Stimulated activated CD4-positive, alpha-beta T cell treated with anti-CD3 and anti-CD28 coated beads, Interleukin-1b, Interleukin-23, amount 100 ng/mL, for 1 hour (primary cell): ENCODE measurements at regions not wholly inside any gene's neighbourhood (a gene's known extent, or its start where the extent isn't known, plus 50 kb on each side); places are given as distances from the start of the nearest gene placed in this dataset.

Experiments used
- DNase-seq, 2 donors: peaks; one replicate each; pipeline ENCODE4 v3.0.0-alpha.2; 2020; ENCODE audit warnings: low read depth in 2 of 2

GRCh38 chr2:147366279-147366678, 478.6 kb upstream of the ACVR2A start:
- no peak for DNase-seq

GRCh38 chr2:147365622-147366021, 479.2 kb upstream of the ACVR2A start:
- DNase-seq, result no peak

DNA sequence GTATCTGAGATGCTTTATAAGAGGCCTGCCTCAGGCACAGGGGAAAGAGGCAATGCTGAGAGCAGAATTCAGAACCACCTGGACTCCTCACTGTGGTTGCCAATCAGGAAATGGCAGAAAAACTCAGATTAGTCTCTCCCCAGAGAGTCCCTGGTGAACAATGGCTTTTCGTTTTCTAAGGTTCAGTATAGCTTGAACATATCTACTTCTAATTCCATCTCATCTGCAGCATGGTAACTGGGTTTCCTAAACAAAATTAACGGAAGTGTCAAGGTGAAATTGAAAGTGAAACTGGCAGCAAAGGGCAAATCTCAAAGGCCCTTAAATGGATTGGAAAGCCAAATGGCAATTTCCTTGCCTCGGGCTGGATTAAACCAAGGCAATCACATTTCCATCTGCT, 480.2 kb upstream of the ACVR2A start:
- no peak for DNase-seq

GRCh38 chr2:147363181-147363580, 481.6 kb upstream of the ACVR2A start:
- no peak for DNase-seq

- DNase-seq, result no peak
Observed at GRCh38 chr2:147358375-147358774, 486.5 kb upstream of the ACVR2A start.

GRCh38 chr2:147356157-147356556, 488.7 kb upstream of the ACVR2A start:
- DNase-seq, result no peak

DNA sequence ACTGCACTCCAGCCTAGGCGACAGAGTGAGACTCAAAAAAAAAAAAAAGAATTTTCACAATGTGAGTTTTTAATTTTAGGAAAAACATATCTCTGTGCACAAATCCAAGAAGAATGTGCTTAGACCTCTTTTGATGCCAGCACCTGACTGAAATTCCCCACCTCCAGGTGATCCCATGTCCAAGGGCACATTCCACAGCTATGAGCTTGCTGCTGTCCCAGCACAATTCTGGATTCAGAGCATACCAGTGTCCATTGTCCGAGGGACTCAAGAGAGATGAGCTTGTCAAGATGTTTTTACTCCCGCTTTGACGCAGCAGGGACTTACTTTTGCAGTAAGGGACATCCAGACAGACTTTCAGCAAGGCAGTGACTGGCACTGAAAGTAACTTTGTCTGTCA, 489.1 kb upstream of the ACVR2A start:
- DNase-seq, result no peak

- no peak for DNase-seq
Observed at GRCh38 chr2:147353072-147353381, 491.8 kb upstream of the ACVR2A start.

DNA sequence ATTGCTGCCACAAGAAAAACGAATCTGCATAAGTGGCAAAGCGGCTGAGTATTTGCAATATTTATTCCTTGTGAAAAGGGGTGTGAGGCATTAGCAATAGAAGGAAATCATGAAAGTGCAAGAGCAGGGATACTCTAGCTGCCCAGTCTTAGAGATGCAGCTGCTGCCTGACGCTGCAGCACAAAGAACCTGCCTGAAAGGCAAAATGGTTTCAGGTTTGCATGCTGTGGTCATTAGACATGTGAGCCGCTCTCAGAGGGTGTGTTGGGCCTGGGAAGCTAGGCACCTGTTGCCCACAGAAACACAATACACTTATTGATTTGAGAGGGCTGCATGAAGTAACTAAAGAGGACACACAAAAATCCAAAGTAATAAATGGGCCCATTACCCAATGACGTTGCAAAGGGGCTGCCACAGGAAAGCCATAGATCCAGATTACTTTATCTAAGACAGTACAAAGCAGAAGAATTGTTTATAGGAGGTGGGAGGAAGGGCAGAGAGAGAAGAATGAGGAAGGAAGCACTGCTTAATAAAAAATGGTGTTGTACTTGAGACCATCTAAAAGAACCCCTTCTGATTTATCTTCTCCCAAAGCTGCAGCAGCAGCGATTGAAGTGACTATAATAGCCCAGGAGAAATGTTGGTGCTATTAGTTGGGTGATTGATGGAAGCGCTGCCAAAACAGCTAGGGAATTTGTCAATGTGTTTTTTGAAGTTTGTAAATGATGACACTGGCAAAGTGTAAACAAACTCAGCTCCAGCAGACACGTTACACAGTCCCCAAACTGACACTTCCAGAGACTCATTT, 492.4 kb upstream of the ACVR2A start:
- DNase-seq, result no peak

DNA sequence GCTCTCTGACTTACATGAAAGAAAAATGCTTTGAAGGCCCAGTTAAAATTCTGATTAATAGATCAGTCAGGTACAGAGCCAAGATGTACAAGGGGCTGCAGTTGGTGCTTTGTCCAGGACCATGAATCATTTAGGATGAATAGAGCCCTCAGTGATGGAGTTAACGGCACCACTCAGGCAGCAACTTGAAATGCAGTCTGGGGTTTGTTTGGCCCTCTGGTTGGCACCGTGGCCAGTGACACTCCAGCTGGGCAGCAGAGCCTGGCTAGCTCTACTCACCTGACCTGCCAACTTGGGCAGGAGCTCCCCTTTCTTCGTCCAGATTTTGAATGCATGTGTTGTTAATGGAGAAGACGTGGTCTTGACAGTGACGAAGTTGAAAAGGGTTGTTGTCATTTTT, 493.0 kb upstream of the ACVR2A start:
- no peak for DNase-seq

DNA sequence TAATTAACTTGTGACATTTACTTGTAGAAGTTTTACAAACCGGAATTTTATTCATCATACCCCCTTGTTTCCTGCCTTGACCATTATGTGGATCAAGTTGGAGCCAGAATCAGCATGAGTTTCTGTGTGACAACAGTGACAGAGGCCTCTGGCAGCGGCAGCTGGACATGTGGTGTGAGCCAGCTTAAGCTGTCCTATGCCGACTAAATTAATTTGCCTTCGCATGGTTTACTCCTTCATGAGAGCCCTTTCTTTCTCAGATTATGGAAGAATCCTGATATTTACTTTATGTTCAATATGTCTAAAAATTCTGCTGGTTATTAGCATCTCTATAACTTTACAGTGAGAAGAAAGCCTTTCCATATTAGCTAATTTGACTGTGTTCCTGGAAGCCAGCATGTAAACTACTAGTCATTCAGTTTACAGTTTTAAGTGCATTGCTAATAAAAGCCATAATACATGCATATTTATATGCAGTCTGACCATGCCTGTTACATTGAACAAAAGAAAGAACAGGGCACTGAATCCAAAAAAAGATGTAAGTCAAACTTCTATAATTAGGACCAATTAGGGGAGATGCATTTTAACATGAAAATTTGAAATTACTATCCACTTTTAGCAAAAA, 495.8 kb upstream of the ACVR2A start:
- no peak for DNase-seq

GRCh38 chr2:147346142-147346541, 498.7 kb upstream of the ACVR2A start:
- no peak for DNase-seq

DNA sequence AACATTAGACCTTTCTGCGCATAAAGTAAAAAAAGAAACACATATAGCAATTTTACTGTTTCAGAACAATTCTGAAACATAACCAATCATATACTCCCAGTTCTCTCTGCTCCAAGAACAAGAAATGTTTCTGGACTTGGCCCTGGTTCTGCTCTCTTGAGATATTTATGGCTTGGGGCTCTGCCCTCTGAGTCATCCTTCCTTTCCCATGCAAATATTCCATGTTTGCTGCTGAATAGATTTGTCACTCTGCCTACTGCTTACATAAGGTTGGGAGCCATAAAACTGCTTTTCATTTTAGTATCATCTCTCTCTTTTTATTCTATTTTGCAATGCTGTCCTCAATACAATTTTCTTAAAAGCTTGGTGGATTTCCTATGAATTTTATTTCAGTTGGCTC, 499.6 kb upstream of the ACVR2A start:
- DNase-seq, result no peak

DNA sequence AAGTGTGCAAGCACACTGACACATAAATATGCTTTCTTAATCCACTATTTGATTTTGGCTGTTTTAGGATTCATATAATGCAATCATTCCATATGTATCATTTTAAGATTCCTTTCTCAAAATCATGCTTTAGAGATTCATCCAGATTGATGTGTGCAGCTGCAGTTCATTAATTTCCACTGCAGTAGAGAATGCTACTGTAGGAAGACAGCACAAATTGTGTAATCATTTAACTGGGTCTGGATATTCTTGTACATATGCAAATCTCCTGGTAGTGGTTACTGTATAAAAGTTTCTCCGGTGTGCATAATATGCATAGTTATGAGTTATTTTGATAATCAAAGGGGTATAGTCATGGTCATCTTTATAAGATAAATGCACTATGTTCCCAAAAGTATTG, 502.5 kb upstream of the ACVR2A start:
- DNase-seq, result no peak

DNA sequence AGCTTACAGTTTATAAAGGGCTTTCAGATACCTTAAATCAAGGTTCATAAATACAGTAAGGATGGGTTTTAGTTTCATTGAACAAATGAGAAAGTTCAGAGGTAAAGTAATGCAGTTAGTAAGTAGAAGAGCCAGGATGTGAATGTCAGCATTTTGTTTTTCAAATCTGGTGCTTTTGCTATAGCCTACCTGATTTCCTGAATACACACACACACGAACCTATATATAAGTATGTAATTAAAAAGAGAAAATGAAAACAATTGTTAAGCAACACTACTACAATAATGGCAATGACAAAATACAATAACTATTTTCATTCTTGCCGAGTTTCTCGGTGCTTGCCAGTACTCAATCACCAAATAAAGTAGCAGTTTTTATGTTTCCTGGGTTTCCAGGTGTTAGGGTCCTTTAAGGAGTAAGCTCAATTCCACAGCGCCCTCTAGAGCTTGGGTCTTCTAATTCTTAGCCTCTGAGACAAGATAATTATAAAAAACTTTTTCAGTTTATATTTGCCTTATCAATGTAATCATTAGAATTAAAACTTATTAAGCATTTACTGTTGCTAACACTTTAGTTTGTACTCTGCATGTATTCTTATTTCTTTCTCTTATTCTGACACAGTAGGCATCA, 512.9 kb upstream of the ACVR2A start:
- DNase-seq, result peak in 1 of 2 donors; percentile 9

- DNase-seq, result no peak
Observed at GRCh38 chr2:147330925-147331324, 513.9 kb upstream of the ACVR2A start.

GRCh38 chr2:147327613-147328012, 517.2 kb upstream of the ACVR2A start:
- DNase-seq, result no peak

DNA sequence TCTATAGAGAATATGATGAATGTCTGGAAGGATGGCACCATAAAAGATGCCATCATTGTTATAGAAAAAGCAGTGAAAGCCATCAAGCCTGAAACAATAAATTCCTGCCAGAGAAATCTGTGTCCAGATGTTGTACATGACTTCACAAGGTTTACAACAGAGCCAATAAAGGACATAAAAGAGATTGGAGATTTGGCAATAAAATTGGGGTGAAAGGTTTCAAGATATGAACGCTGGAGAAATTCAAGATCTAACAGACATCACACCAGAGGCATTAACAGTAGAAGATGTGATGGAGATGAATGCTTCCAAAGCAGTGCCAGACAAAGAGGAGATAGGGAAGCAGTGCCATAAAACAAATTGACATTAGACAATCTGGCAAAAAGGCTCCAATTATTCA, 518.8 kb upstream of the ACVR2A start:
- no peak for DNase-seq

GRCh38 chr2:147320146-147320545, 524.7 kb upstream of the ACVR2A start:
- DNase-seq, result no peak

DNA sequence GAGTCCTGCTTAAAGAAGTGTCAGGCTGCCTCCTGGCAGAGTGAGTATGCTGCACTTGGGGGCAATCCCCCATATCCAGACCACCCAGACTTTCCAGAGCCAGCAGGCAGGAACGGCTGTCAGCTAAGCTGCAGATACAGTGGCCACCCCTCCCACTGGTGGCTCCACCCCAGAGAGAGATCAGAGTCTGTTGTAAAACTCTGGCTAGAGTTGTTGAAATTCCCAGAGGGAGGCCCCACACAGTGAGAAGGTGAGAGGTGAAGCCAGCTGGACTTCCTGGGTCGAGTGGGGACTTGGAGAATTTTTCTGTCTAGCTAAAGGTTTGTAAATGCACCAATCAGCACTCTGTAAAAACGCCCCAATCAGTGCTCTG, 533.8 kb upstream of the ACVR2A start:
- no peak for DNase-seq

DNA sequence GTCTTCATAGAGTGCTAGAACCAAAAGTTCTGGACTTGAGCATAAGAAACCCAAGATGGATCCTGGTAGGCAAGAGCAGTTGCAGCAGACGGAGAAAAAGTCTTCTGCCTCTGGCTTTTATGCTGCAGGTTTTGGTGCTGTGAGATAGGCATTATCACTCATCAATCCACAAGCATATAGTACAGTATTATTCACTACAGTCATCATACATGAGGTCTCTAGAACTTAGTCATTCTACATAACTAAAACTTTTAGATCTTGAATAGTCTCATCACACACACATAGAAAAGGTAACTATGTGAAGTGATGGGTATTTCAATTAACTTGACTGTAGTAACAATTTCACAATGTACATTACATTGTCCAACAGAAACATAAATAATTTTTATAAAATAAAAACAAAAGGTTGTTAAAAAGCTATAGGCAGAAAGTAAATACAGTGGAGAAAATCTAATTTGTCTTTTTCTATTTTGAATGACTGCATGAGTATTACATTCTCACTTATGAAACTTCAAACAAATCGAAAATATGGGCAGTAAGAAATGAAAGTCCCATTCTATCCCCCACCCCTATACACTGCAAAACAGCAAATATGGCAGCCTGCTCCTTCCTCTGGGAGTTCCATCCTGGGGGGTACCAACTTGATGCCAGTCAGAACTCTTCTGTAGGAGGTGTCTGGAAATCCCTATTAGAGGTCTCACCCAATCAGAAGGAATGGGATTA, 534.3 kb upstream of the ACVR2A start:
- no peak for DNase-seq

GRCh38 chr2:147297820-147298219, 547.0 kb upstream of the ACVR2A start:
- no peak for DNase-seq
